Activated naive CD4-positive, alpha-beta T cell treated with anti-CD3 and anti-CD28 coated beads, Interleukin-2, amount 50 U/mL, for 16 hours (primary cell): ENCODE measurements at regions not wholly inside any gene's neighbourhood (a gene's known extent, or its start where the extent isn't known, plus 50 kb on each side); places are given as distances from the start of the nearest gene placed in this dataset.

Source experiments
- DNase-seq: peaks from one replicate; pipeline ENCODE4 v3.0.0-alpha.2; 2020

DNA sequence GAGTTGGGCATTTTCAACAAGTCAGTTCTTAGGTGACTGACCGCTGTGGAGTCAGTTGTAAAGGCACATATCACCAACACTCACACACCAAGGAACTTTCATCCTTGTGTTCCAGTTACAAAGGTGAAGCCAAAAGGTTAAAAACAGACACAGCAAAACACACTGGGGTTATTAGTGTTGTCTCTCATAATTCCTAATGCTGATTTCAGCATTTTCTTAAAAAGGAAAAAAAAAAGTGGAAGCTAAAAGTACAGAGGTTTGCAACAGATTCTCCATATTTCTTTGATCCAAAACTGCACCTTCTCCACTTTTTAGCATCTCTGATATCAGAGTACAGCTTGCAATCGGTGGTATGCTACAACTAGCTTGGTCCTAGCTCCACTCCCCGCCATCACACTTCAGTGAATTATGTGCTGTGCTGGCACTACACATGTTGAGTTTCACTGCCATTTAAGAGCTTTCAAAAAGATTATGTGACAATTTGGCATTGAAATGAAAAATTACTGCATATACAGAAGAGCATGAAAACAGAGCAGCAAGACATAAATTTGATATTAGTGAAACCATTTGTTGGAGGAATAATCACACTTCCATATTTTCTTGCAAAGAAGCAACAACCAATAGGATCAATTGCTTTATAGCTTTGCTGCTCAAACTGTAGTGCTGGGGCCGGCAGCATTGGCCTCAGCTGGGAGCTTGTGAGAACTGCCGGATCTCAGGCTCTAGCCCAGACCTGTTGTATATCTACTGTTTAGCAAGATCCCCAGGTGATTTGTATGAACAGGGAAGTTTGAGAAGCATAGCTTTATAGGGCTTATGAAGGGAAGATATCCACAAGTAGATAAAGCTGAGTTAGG, 62.3 kb upstream of the DAPL1 start:
- DNase-seq = no peak

DNA sequence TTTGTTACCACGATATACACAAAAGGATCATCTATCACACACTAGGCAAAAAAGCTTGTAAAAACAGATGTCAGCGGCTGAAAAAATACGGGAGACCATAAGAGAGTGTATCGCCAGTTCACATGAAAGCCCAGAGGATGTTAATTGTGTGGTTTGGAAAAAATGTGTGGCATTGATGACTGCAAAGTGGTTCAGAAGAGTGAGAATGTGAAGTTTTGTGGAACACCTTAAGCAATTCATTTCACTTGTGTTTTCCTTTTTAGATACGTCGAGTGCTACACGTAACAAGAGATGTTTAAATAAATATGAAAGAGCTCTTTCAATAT, 61.7 kb upstream of the DAPL1 start:
- DNase-seq = no peak

DNA sequence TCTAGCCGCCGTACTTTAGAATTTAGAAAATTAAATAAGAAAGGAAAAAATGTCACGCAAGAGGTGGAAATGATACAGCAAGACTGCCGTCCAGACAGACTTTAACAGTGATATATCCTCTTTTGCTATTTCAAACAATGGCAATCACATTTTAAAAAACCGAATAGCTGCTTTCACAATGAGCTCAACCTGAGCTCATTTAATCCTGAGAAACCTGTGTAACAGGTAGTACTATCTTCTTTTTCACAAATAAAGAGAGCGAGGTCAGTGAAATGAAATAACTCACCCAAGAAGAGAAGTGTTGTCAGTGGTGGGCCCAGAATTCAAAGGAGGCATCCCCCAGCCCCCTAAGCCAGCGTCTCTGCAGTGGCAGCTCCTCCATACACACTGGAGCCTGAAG, 60.7 kb upstream of the DAPL1 start:
- DNase-seq = no peak

DNA sequence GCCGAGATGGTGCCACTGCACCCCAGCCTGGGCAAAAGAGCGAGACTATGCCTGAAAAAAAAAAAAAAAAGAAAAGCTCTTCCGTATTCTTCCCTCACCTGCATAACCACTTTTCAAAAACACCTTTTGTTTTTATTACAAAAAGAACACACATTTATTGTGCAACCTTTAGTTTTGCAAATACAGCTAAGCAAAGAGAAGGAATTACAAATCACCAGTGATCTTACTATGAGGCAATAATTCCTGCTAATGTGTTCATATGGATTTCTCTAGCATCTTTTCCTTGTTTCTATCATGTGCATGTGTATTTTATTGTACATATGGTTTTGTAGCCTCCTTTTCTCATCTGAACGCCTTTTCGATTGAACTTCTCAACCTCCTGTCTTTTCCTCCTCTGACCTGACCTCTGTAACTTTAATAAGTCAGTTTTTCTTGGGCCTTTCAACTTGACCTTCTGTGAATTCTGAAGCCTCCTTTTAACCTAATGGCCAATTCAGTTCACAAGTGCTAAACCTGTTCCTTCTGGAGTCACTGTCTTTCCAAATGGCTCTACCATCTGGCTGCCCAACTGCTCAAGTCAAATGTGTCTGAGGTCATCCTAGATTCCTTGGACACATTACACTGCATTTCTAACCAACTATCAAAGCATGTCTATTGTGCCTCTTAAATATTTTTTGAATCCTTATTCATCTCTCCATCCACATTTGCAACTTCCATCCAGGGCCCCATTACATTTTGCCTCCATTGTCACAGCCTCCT, 59.1 kb upstream of the DAPL1 start:
- no peak for DNase-seq

DNA sequence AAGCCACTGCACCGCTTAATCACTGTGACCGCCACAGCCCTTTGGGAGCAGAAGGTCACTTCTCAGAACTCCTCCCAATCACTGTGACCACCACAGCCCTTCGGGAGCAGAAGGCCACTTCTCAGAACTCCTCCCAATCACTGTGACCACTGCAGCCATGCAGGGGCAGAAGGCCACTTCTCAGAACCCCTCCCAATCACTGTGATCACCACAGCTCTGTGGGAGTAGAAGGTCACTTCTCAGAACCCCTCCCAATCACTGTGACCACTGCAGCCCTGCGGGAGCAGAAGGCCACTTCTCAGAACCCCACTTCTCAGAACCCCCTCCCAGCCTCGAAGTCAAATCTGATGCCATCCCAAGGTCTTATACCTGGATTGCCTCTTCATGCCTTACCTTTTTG, 56.8 kb upstream of the DAPL1 start:
- no peak for DNase-seq

DNA sequence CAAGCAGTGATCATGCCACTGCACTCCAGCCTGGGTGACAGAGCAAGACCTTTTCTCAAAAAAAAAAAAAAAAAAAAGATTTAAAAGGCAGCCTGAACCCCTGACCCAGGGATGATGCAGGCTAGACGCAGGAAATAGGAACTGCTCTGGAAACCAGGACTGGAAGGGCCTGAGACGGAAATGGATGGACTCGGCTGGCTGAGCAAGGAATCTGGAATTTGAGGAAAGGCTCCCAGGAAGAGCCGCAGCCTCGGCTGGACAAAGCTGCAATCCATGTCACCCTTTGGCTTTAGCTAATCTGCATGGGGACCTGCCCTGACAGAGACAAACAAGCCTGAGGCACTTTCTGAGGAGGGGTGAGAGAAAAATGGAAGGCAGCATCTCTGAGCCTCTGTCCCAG, 55.0 kb upstream of the DAPL1 start:
- no peak for DNase-seq

DNA sequence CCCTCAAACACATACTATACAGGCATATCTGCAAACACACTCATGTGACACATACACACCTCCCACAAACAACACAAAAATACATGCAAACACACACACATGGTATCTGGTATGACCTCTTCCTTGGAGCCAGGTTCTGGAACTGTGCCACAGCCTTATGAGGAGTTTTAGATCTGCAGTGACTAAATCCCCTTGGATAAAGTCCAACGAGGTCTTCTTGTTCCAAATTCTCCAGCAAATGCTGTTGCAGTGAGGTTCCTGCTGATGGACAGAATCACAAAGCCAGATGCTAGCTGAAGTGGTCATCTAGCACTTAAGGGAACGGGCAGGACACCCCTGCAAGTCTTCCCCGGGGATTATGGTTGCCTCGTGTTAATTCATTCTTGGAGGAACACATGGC, 54.5 kb upstream of the DAPL1 start:
- no peak for DNase-seq

DNA sequence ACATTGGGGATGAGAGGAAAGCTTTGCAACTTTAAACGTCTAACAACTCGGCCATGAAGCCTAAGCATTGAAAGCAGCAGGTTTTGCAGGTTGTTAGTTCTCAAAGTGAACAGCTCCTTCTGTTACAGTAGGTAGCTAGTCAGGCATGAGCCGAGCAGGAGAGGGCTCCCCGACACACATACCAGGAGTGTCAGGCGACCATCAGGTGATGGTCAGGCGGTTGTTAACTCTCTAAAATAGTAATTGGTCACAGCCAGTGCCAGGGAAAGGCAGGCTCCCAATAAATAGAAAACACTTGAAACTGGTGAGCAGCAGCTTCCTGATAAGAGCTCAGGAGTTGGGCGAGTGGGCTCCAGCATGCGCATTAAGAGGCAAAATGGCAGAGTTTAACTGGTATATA, 53.5 kb upstream of the DAPL1 start:
- no peak for DNase-seq

DNA sequence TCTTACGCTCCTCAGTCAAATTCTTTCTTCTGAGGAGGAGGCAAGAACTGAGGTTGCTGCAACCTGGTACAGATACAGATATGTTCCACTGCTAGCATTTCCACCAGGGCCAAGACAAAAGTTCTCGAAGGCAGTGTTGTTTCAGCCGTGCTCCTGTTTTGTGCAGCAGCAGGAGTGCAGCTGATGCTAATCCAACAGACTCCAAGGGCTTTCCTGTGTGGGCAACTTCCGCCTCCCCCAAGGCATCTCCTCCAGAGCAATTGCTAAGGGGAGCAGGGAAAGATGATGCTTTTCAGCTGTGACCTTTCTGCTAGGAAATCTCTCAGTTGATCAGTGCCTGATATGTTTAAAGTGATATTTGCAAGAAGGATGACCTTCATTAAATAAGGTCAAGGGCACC, 52.6 kb upstream of the DAPL1 start:
- no peak for DNase-seq

DNA sequence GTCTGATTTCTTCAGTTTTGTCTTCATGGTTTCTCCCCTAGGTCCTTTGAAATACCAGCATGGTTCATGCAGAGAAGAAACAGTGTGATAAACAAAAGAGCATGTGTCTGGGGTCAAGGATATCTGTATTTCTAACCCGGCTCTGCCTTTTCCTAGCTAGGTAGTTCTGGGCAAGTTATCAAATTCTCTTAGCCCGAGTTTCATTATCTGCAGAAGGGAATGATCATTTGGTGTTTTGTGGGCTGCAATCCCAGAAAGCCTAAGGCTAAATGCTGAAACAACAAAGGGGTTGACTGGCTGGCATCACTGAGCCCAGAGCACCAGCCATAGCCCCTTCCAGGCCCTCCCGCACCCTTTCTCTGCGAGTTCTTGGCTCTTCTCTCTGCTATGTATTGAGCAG, 51.7 kb upstream of the DAPL1 start:
- no peak for DNase-seq

DNA sequence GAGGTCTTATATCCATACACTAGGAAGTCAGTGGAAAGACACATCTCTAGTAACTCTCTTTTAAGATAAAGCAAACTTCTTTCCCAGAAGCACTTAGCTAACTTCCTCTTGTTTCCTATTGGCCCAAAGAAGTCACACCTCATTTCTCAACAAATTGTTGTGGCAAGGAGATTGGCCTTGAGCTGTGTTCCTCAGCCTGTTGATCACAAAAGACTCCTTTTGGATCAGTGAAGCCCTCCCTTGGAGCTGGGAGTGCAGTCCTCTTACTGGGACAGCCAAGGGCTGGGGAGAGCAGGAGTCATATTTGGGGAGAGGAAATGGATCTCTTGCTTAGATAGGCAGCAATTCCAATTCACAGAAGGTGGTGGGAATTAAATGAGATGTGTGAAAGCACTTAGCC, 51.2 kb upstream of the DAPL1 start:
- no peak for DNase-seq

DNA sequence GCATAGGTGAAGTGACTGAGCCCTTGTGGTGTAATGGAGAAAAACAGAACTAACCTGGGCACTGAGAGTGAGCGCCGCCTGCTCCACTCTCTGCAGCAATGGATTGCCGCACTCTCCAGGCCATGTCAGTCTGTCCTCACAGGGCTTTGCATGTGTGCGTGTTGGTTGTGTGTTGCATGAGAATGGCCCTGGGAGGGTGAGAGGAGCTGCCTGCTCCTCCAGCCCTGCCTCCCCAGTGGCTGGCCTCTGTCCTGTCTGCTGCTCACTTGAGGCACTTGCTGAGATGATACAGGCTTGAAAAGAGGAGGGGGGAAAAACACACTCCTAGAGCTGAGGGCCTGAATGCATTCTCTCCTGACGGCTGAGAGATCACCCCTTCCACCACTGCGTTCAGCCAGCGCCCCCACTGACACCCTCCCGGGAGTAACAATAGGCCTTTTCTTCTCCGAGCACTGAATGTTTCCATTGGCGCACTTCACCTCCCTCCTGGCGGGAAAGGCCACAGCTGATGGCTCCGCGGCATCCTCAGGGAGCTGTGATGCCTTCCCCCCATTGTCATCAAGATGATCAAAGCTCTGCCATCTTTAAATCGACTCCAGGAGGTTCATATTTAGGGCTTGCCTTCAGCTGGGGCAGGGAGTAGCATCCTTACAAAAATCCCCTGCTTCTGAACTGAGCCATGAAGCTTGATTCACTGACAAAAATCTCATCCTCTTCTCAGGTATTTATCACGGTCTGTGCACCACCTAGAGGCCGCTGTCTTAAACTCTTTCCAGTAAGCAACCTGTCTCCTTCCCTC, 49.9 kb upstream of the DAPL1 start:
- DNase-seq = peak; percentile 44
